Bronchial epithelial cell (primary cell): ENCODE measurements at regions not wholly inside any gene's neighbourhood (a gene's known extent, or its start where the extent isn't known, plus 50 kb on each side); places are given as distances from the start of the nearest gene placed in this dataset.
"Not testable (repeated sequence)": the region's sequence is repeated elsewhere in the genome, so short reads cannot be mapped to it uniquely, and the experiment has no call there.

Source experiments
- DNase-seq: peaks from one replicate; pipeline ENCODE4 v3.0.0-alpha.2; 2010; ENCODE audit warnings: low read depth
- FAIRE-seq: peaks from 2 replicates; lab custom pipeline; 2011; peaks lifted over from hg19 to GRCh38; lab: Jason Lieb, UNC
- H3K27me3 ChIP-seq: 2 replicates; pipeline ENCODE4 v1.5.1; 2011; ENCODE audit warnings: low read length; ENCODE audit not compliant: control insufficient read depth, insufficient read depth
- H3K36me3 ChIP-seq: 2 replicates; pipeline ENCODE4 v1.5.1; 2011; ENCODE audit warnings: low read length; ENCODE audit not compliant: control insufficient read depth, insufficient read depth
- H3K4me3 ChIP-seq: 2 replicates; pipeline ENCODE4 v1.5.1; 2011; ENCODE audit warnings: mild to moderate bottlenecking, low read depth, low read length, control low read depth
- CTCF ChIP-seq: IDR thresholded peaks from 2 replicates; pipeline ENCODE4 v1.5.1; 2011; ENCODE audit warnings: mild to moderate bottlenecking, moderate library complexity, low read length, control low read depth, inconsistent platforms; ENCODE audit not compliant: insufficient read depth, severe bottlenecking

GRCh38 chr12:77224346-77224745 lies 159.0 kb upstream of the E2F7 start:
- TF ChIP-seq CTCF = no peak
- DNase-seq = no peak
- Histone ChIP-seq H3K4me3 (no peak overlapping the region), H3K36me3 (no peaks in the 10 kb centered on the region), H3K27me3 (no peaks in the 10 kb centered on the region)
- FAIRE-seq = peak; percentile 18

GRCh38 chr12:77222336-77222735 lies 157.0 kb upstream of the E2F7 start:
- no peak for TF ChIP-seq CTCF
- H3K27me3 ChIP-seq = no peaks in the 10 kb centered on the region
- DNase-seq (no peak), FAIRE-seq (peak; percentile 66)
- H3K4me3 ChIP-seq = no peak overlapping the region
- H3K36me3 ChIP-seq = no peaks in the 10 kb centered on the region

- no peak for FAIRE-seq
- TF ChIP-seq CTCF = no peak
Measured at GRCh38 chr12:77220586-77220985, 155.2 kb upstream of the E2F7 start.

GRCh38 chr12:77218278-77218677 lies 152.9 kb upstream of the E2F7 start:
- no peak for TF ChIP-seq CTCF
- DNase-seq (no peak), FAIRE-seq (no peak)
- Histone ChIP-seq H3K27me3 (no peaks in the 10 kb centered on the region), H3K4me3 (no peak overlapping the region), H3K36me3 (no peaks in the 10 kb centered on the region)

More at GRCh38 chr12:77220586-77220985, 155.2 kb upstream of the E2F7 start:
- DNase-seq = no peak
- Histone ChIP-seq H3K27me3 (no peaks in the 10 kb centered on the region), H3K36me3 (no peaks in the 10 kb centered on the region), H3K4me3 (no peak overlapping the region)

DNA sequence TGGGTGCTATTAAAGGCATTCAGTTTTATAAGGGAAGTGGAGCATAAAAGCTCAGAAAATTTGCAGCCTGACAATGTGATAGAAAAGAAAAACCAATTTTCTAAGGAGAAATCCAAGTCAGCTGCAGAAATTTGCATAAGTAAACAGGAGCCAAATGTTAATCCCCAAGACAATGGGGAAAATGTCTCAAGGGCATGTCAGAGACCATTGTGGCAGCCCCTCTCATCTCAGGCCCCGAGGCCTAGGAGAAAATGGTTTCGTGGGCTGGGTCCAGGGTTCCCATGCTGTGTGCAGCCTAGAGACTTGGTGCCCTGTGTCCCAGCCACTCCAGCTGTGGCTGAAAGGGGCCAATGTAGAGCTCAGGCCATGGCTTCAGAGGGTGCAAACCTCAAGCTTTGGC lies 150.8 kb upstream of the E2F7 start:
- not testable (repeated sequence) for H3K4me3 ChIP-seq, H3K27me3 ChIP-seq, DNase-seq, FAIRE-seq, H3K36me3 ChIP-seq

DNA sequence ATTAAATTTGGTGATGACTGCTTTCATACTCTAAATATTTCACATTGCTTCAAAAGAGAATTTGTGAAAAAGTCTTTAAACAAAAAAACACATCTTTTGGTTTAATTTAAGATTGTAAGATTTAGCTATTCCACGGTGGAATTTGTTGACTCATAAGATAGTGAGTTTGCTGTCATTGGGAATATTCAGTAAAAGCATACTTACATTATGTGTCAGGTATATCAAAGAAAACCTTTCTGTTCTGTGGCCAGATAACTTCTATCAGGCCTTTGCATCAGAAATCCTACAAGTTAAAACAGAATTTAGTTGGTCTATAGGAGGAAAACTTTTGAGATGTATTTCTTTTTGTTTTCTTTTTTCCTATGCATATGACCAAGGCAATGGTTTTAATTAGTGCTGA lies 148.8 kb upstream of the E2F7 start:
- H3K27me3 ChIP-seq = no peaks in the 10 kb centered on the region
- no peak overlapping the region for H3K4me3 ChIP-seq
- DNase-seq = no peak

More for the DNA sequence above, 148.8 kb upstream of the E2F7 start:
- FAIRE-seq = no peak
- TF ChIP-seq CTCF = no peak
- no peaks in the 10 kb centered on the region for H3K36me3 ChIP-seq
